Panc1 (cell line): ENCODE measurements at regions not wholly inside any gene's neighbourhood (a gene's known extent, or its start where the extent isn't known, plus 50 kb on each side); places are given as distances from the start of the nearest gene placed in this dataset.

Experiments
- ATAC-seq: fragments of 200-7000 bp; cut with Tn5 transposase; 2 replicates; pipeline ENCODE4 v1.9.1; 2020; ENCODE audit warnings: mild to moderate bottlenecking, moderate library complexity
- BruUV-seq: library from RNA; stranded (reverse); fragments of 400-500 nt; replicated peaks from 2 replicates; lab custom pipeline; 2021; lab: Mats Ljungman, UMichigan
- CTCF ChIA-PET: fragments of 300-600 bp; sonication (Branson Sonifier 250); formaldehyde crosslinking; loops from one replicate; lab custom pipeline; 2022; ENCODE audit warnings: antibody characterized with exemption; lab: Charles Lee
- POLR2A ChIA-PET: fragments of 300-600 bp; sonication (Branson Sonifier 250); formaldehyde crosslinking; loops from one replicate; lab custom pipeline; 2022; ENCODE audit warnings: antibody characterized with exemption; lab: Charles Lee
- DNase-seq: peaks from one replicate; pipeline ENCODE4 v3.0.0-alpha.2; 2010; ENCODE audit warnings: low read depth, low spot score
- H3K27ac ChIP-seq: 2 replicates; pipeline ENCODE4 v1.5.1; 2011; ENCODE audit warnings: mild to moderate bottlenecking, low read length, inconsistent platforms
- H3K27me3 ChIP-seq: fragments of 200-500 bp; sonication (Bioruptor generic); 2 replicates; pipeline ENCODE4 v1.6.0; 2014; ENCODE audit warnings: low read length, inconsistent platforms; ENCODE audit not compliant: control insufficient read depth, insufficient read depth
- H3K36me3 ChIP-seq: fragments of 200-500 bp; sonication (Bioruptor generic); 2 replicates; pipeline ENCODE4 v1.5.1; 2014; ENCODE audit warnings: inconsistent platforms, mild to moderate bottlenecking, low read length, moderate library complexity; ENCODE audit not compliant: control insufficient read depth, insufficient read depth
- H3K4me1 ChIP-seq: 2 replicates; pipeline ENCODE4 v1.5.1; 2011; ENCODE audit warnings: inconsistent platforms, mild to moderate bottlenecking, low read length, moderate library complexity; ENCODE audit not compliant: control insufficient read depth, insufficient read depth
- H3K4me3 ChIP-seq, 2 experiments: 2 replicates each; pipeline ENCODE4 v1.5.1; 2011 to 2012; ENCODE audit warnings: low read depth in 2 of 2, low read length in 2 of 2, mild to moderate bottlenecking in 2 of 2, inconsistent platforms in 1 of 2, moderate library complexity in 1 of 2
- H3K9me3 ChIP-seq: fragments of 200-500 bp; sonication (Bioruptor generic); 2 replicates; pipeline ENCODE4 v1.5.1; 2014; ENCODE audit warnings: low read depth, mild to moderate bottlenecking, inconsistent platforms, low read length, moderate library complexity; ENCODE audit not compliant: control insufficient read depth, insufficient read depth
- CTCF ChIP-seq: fragments of 450-650 bp; IDR thresholded peaks from 2 replicates; pipeline ENCODE4 v1.5.1; 2017; ENCODE audit warnings: mild to moderate bottlenecking
- POLR2AphosphoS5 ChIP-seq: IDR thresholded peaks from 2 replicates; pipeline ENCODE4 v1.6.1; 2012; ENCODE audit warnings: mild to moderate bottlenecking, low read depth, low read length, moderate library complexity
- REST ChIP-seq, 2 experiments: IDR thresholded peaks; 2 replicates each; pipeline ENCODE4 v1.6.1; 2011 to 2012; ENCODE audit warnings: low read depth in 2 of 2, control low read depth in 1 of 2, low read length in 1 of 2, mild to moderate bottlenecking in 1 of 2, moderate library complexity in 1 of 2; ENCODE audit not compliant: insufficient read depth in 1 of 2
- SIN3A ChIP-seq: IDR thresholded peaks from 2 replicates; pipeline ENCODE4 v1.6.1; 2012; ENCODE audit warnings: low read depth, mild to moderate bottlenecking, low read length, moderate library complexity, borderline replicate concordance; ENCODE audit not compliant: insufficient read depth
- TCF7L2 ChIP-seq: IDR thresholded peaks from 2 replicates; pipeline ENCODE4 v1.6.1; 2011; ENCODE audit warnings: mild to moderate bottlenecking, low read depth, low read length, inconsistent platforms
- in situ Hi-C: cut with HindIII; loops from 2 replicates; pipeline ENCODE4 v1.10.0; 2016; ENCODE audit warnings: low sequenced_read_pairs, low pct_unique_long_range_greater_than_20kb
- intact Hi-C: fragments of 100-400 bp; cut with micrococcal nuclease; formaldehyde crosslinking; loops from one replicate; pipeline ENCODE4 v1.10.0; 2022; ENCODE audit not compliant: unreplicated experiment

- H3K36me3 ChIP-seq: no peaks in the 10 kb centered on the region
- H3K9me3 ChIP-seq: no peaks in the 10 kb centered on the region
- H3K27ac ChIP-seq: no peak overlapping the region
- CTCF ChIA-PET: no interaction called here
- no peaks in the 10 kb centered on the region for H3K27me3 ChIP-seq
- no peak overlapping the region for H3K4me3 ChIP-seq
- BruUV-seq: no TSS peak
- DNase-seq (no peak), ATAC-seq (no peak)
- no peaks in the 10 kb centered on the region for H3K4me1 ChIP-seq
- POLR2A ChIA-PET: interaction anchor here (0.6 kb wide), 1 partner anchor 101 kb away, joined by 3 read pairs; no protein-coding TSS in a partner anchor
- intact Hi-C loops (no loop called here), in situ Hi-C loops (no loop called here)
- TF ChIP-seq SIN3A (no peak), CTCF (no peak), TCF7L2 (no peak), REST (IDR thresholded peaks at IDR 0.05; ENCODE audit: insufficient read depth in 1 of 2, low read depth in 2 of 2, low read length in 1 of 2) (no peak), POLR2AphosphoS5 (no peak)
Observed at GRCh38 chr14:71449316-71450055, 482.7 kb upstream of the RGS6 start.

GRCh38 chr14:71451501-71451900 lies 480.7 kb upstream of the RGS6 start:
- BruUV-seq: no TSS peak
- ChIA-PET CTCF (interaction anchor here (0.6 kb wide), 1 partner anchor 969 kb away, joined by 4 read pairs; no protein-coding TSS in a partner anchor), POLR2A (no interaction called here)
- Histone ChIP-seq H3K36me3 (no peaks in the 10 kb centered on the region), H3K4me1 (peaks cover 4% of the 10 kb centered on the region; the same call in 1 of the 2 replicates), H3K27me3 (no peaks in the 10 kb centered on the region), H3K27ac (no peak overlapping the region), H3K9me3 (no peaks in the 10 kb centered on the region), H3K4me3 (no peak overlapping the region)
- intact Hi-C loops: no loop called here
- ATAC-seq (no peak), DNase-seq (no peak)
- in situ Hi-C loops: no loop called here
- TF ChIP-seq REST (IDR thresholded peaks at IDR 0.05; ENCODE audit: insufficient read depth in 1 of 2, low read depth in 2 of 2, low read length in 1 of 2): no peak
